GM23338 (cell line): ENCODE measurements at regions not wholly inside any gene's neighbourhood (a gene's known extent, or its start where the extent isn't known, plus 50 kb on each side); places are given as distances from the start of the nearest gene placed in this dataset.

Experiments used
- ATAC-seq: fragments of 200-7000 bp; cut with Tn5 transposase; 3 replicates; pipeline ENCODE4 v1.9.1; 2020
- DNase-seq: peaks from one replicate; pipeline ENCODE4 v3.0.0-alpha.2; 2015; ENCODE audit warnings: low spot score
- H2AFZ ChIP-seq: fragments of 200-600 bp; sonication (generic); 2 replicates; pipeline ENCODE4 v1.8.0; 2016; ENCODE audit warnings: antibody characterized with exemption, mild to moderate bottlenecking, moderate library complexity
- H3F3A ChIP-seq: fragments of 200-600 bp; sonication (generic); replicated peaks from 2 replicates; pipeline ENCODE4 v1.8.0; 2017; ENCODE audit warnings: antibody characterized with exemption, mixed run types, low read depth
- H3K27ac ChIP-seq: fragments of 200-600 bp; sonication (generic); 2 replicates; pipeline ENCODE4 v1.6.1; 2016; ENCODE audit warnings: low read depth
- H3K27me3 ChIP-seq: fragments of 200-600 bp; sonication (generic); 2 replicates; pipeline ENCODE4 v1.8.0; 2016; ENCODE audit warnings: mild to moderate bottlenecking, mixed run types, moderate library complexity; ENCODE audit not compliant: insufficient read depth
- H3K36me3 ChIP-seq: fragments of 200-600 bp; sonication (generic); 2 replicates; pipeline ENCODE4 v1.8.0; 2016; ENCODE audit warnings: mild to moderate bottlenecking; ENCODE audit not compliant: insufficient read depth
- H3K4me1 ChIP-seq: fragments of 200-600 bp; sonication (generic); 2 replicates; pipeline ENCODE4 v1.8.0; 2016; ENCODE audit warnings: mild to moderate bottlenecking, moderate library complexity; ENCODE audit not compliant: insufficient read depth
- H3K4me2 ChIP-seq: fragments of 200-600 bp; sonication (generic); 2 replicates; pipeline ENCODE4 v1.7.1; 2017; ENCODE audit warnings: mixed run types
- H3K4me3 ChIP-seq: fragments of 200-600 bp; sonication (generic); 2 replicates; pipeline ENCODE4 v1.6.1; 2016; ENCODE audit warnings: mixed run types
- H3K79me2 ChIP-seq: fragments of 200-600 bp; sonication (generic); replicated peaks from 2 replicates; pipeline ENCODE4 v1.8.0; 2017; ENCODE audit warnings: mild to moderate bottlenecking; ENCODE audit not compliant: insufficient read depth
- H3K9me2 ChIP-seq: fragments of 200-600 bp; sonication (generic); 2 replicates; pipeline ENCODE4 v1.8.0; 2017; ENCODE audit not compliant: insufficient read depth
- H4K20me1 ChIP-seq: fragments of 200-600 bp; sonication (generic); replicated peaks from 2 replicates; pipeline ENCODE4 v1.8.0; 2017; ENCODE audit warnings: mild to moderate bottlenecking; ENCODE audit not compliant: insufficient read depth
- H3K27ac Mint-ChIP-seq: 2 replicates; pipeline ENCODE4 v1.8.0; 2020; ENCODE audit warnings: inconsistent platforms, mild to moderate bottlenecking, moderate library complexity, mixed read lengths
- H3K27me3 Mint-ChIP-seq: 3 replicates; pipeline ENCODE4 v1.8.0; 2022; ENCODE audit warnings: low read depth, mild to moderate bottlenecking, moderate library complexity, mixed read lengths, inconsistent platforms; ENCODE audit not compliant: insufficient read depth, poor library complexity
- H3K36me3 Mint-ChIP-seq: 3 replicates; pipeline ENCODE4 v1.8.0; 2021; ENCODE audit warnings: low read depth, mild to moderate bottlenecking, inconsistent platforms, moderate library complexity, mixed read lengths
- H3K4me1 Mint-ChIP-seq: 3 replicates; pipeline ENCODE4 v1.8.0; 2020; ENCODE audit warnings: mild to moderate bottlenecking, inconsistent platforms, mixed read lengths
- H3K4me3 Mint-ChIP-seq: 3 replicates; pipeline ENCODE4 v1.8.0; 2021; ENCODE audit warnings: moderate library complexity, mild to moderate bottlenecking, inconsistent platforms, mixed read lengths
- H3K9me3 Mint-ChIP-seq: 3 replicates; pipeline ENCODE4 v1.8.0; 2020; ENCODE audit warnings: moderate library complexity, mild to moderate bottlenecking, inconsistent platforms, mixed read lengths
- CREB1 ChIP-seq: fragments of 250-450 bp; sonication (Bioruptor Pico); IDR thresholded peaks from 2 replicates; pipeline ENCODE4 v1.5.0; 2020; ENCODE audit warnings: low read depth, mild to moderate bottlenecking, moderate library complexity
- CTCF ChIP-seq, 2 experiments: fragments of 200-600 bp in 1 of 2; sonication (generic) in 1 of 2; conservative IDR thresholded peaks; 2 replicates each; pipeline versions ENCODE4 v1.5.1 to v1.6.1; 2016 to 2017; ENCODE audit warnings: antibody characterized with exemption in 2 of 2, low read depth in 2 of 2, mild to moderate bottlenecking in 2 of 2, moderate library complexity in 1 of 2
- ETS1 ChIP-seq: IDR thresholded peaks from 2 replicates; pipeline ENCODE4 v1.6.1; 2016; ENCODE audit warnings: antibody characterized with exemption
- EZH2 ChIP-seq: fragments of 200-600 bp; sonication (generic); IDR thresholded peaks from one replicate; pipeline ENCODE4 v1.8.0; 2017; ENCODE audit warnings: antibody characterized with exemption, mild to moderate bottlenecking, low read depth; ENCODE audit not compliant: unreplicated experiment
- POLR2AphosphoS5 ChIP-seq: IDR thresholded peaks from 2 replicates; pipeline ENCODE4 v1.6.1; 2016; ENCODE audit warnings: antibody characterized with exemption, low read depth
- REST ChIP-seq: IDR thresholded peaks from one replicate; pipeline ENCODE4 v1.6.1; 2018; ENCODE audit warnings: antibody characterized with exemption; ENCODE audit not compliant: unreplicated experiment
- STAT1 ChIP-seq: IDR thresholded peaks from one replicate; pipeline ENCODE4 v1.6.1; 2016; ENCODE audit warnings: antibody characterized with exemption; ENCODE audit not compliant: unreplicated experiment
- ZNF114 ChIP-seq: fragments of 250-450 bp; sonication (Bioruptor Pico); IDR thresholded peaks from 2 replicates; pipeline ENCODE4 v1.5.0; 2020; ENCODE audit warnings: mild to moderate bottlenecking, moderate library complexity
- ZNF331 ChIP-seq: fragments of 250-450 bp; sonication (Bioruptor Pico); IDR thresholded peaks from 2 replicates; pipeline ENCODE4 v1.5.0; 2020; ENCODE audit warnings: low read depth, mild to moderate bottlenecking, moderate library complexity
- ZNF462 ChIP-seq: fragments of 250-450 bp; sonication (Bioruptor Pico); IDR thresholded peaks from 2 replicates; pipeline ENCODE4 v1.5.0; 2020; ENCODE audit warnings: mild to moderate bottlenecking, moderate library complexity

- Histone ChIP-seq H3K4me2 (no peak overlapping the region), H3K36me3 (no peaks in the 10 kb centered on the region), H2AFZ (no peak overlapping the region), H3K9me2 (0 out of 2 replicates have a peak, but pooled peaks cover 5% of the 10 kb centered on the region), H4K20me1 (no peaks in the 10 kb centered on the region), H3K4me1 (no peaks in the 10 kb centered on the region), H3K4me3 (no peak overlapping the region), H3K27ac (no peak overlapping the region), H3K27me3 (no peaks in the 10 kb centered on the region), H3F3A (no peaks in the 10 kb centered on the region), H3K79me2 (no peaks in the 10 kb centered on the region)
- ATAC-seq (no peak), DNase-seq (no peak)
- TF ChIP-seq POLR2AphosphoS5, result no peak
- peaks cover 1% of the 10 kb centered on the region for H3K27me3 Mint-ChIP-seq
- peaks cover 14% of the 10 kb centered on the region for H3K9me3 Mint-ChIP-seq
- H3K4me1 Mint-ChIP-seq, result no peaks in the 10 kb centered on the region
- H3K4me3 Mint-ChIP-seq, result no peak overlapping the region
- peaks cover 14% of the 10 kb centered on the region for H3K36me3 Mint-ChIP-seq
- H3K27ac Mint-ChIP-seq, result no peak overlapping the region
These were observed 1676.0 kb upstream of the RAG2 start for GRCh38 chr11:38274031-38274430.

GRCh38 chr11:38272376-38272775 is 1674.3 kb upstream of the RAG2 start:
- no peaks in the 10 kb centered on the region for H3K27me3 ChIP-seq
- H3K4me3 ChIP-seq, result no peak overlapping the region
- Mint-ChIP-seq H3K4me3 (no peak overlapping the region), H3K27me3 (peaks cover 1% of the 10 kb centered on the region), H3K36me3 (peaks cover 20% of the 10 kb centered on the region), H3K9me3 (peaks cover 19% of the 10 kb centered on the region), H3K27ac (no peak overlapping the region), H3K4me1 (no peaks in the 10 kb centered on the region)
- H3K9me2 ChIP-seq, result 0 out of 2 replicates have a peak, but pooled peaks cover 5% of the 10 kb centered on the region
- ATAC-seq (no peak), DNase-seq (no peak)
- no peaks in the 10 kb centered on the region for H3K79me2 ChIP-seq
- no peak overlapping the region for H2AFZ ChIP-seq
- no peak overlapping the region for H3K27ac ChIP-seq
- H3K4me2 ChIP-seq, result no peak overlapping the region
- H3F3A ChIP-seq, result no peaks in the 10 kb centered on the region
- H3K4me1 ChIP-seq, result no peaks in the 10 kb centered on the region
- no peaks in the 10 kb centered on the region for H3K36me3 ChIP-seq
- no peaks in the 10 kb centered on the region for H4K20me1 ChIP-seq
- no peak for TF ChIP-seq ZNF114 (CRISPR knock-in tag)
- no peak for TF ChIP-seq ZNF462
- no peak for TF ChIP-seq CREB1 (CRISPR knock-in tag)
- TF ChIP-seq ZNF331 (CRISPR knock-in tag), result no peak
- TF ChIP-seq ETS1, result no peak
- no peak for TF ChIP-seq EZH2
- TF ChIP-seq REST, result no peak
- TF ChIP-seq STAT1, result no peak
- TF ChIP-seq CTCF (conservative IDR thresholded peaks at IDR 0.05; ENCODE audit: low read depth in 2 of 2), result no peak
